Mesothelial cell of epicardium (in vitro differentiated cells): ENCODE measurements at regions not wholly inside any gene's neighbourhood (a gene's known extent, or its start where the extent isn't known, plus 50 kb on each side); places are given as distances from the start of the nearest gene placed in this dataset.

Source experiments
- DNase-seq, 2 experiments: peaks; one replicate each; pipeline ENCODE4 v3.0.0; 2021; ENCODE audit warnings: low spot score in 2 of 2; ENCODE audit not compliant: unreplicated experiment in 2 of 2
- H3K27ac Mint-ChIP-seq: 2 replicates; pipeline ENCODE4 v1.8.0; 2021; ENCODE audit warnings: mixed read lengths
- H3K27me3 Mint-ChIP-seq: 2 replicates; pipeline ENCODE4 v1.8.0; 2021; ENCODE audit warnings: low read depth, mixed read lengths
- H3K36me3 Mint-ChIP-seq: 2 replicates; pipeline ENCODE4 v1.8.0; 2021; ENCODE audit warnings: mixed read lengths
- H3K4me1 Mint-ChIP-seq: 2 replicates; pipeline ENCODE4 v1.8.0; 2021; ENCODE audit warnings: mixed read lengths
- H3K4me3 Mint-ChIP-seq: 2 replicates; pipeline ENCODE4 v1.8.0; 2021; ENCODE audit warnings: mild to moderate bottlenecking, moderate library complexity, mixed read lengths
- H3K9me3 Mint-ChIP-seq: 2 replicates; pipeline ENCODE4 v1.8.0; 2021; ENCODE audit warnings: mixed read lengths
- CTCF ChIP-seq: fragments of 200-600 bp; sonication (generic); IDR thresholded peaks from one replicate; pipeline ENCODE4 v1.5.0; 2021; ENCODE audit warnings: antibody characterized with exemption; ENCODE audit not compliant: unreplicated experiment

- no peak overlapping the region for H3K4me3 Mint-ChIP-seq
- TF ChIP-seq CTCF: no peak
Observed at GRCh38 chr1:193755441-193755840, 569.0 kb upstream of the B3GALT2 start.

GRCh38 chr1:193754732-193755427 lies 568.5 kb upstream of the B3GALT2 start:
- peaks cover 3% of the 10 kb centered on the region for H3K4me1 Mint-ChIP-seq
- DNase-seq: no peak
- H3K36me3 Mint-ChIP-seq: peaks cover 4% of the 10 kb centered on the region
- no peak for TF ChIP-seq CTCF
- H3K4me3 Mint-ChIP-seq: no peak overlapping the region
- peaks cover 17% of the 10 kb centered on the region for H3K9me3 Mint-ChIP-seq
- no peak overlapping the region for H3K27ac Mint-ChIP-seq
- H3K27me3 Mint-ChIP-seq: no peaks in the 10 kb centered on the region

More at GRCh38 chr1:193755441-193755840, 569.0 kb upstream of the B3GALT2 start:
- Mint-ChIP-seq H3K27me3 (no peaks in the 10 kb centered on the region), H3K4me1 (peaks cover 3% of the 10 kb centered on the region), H3K36me3 (peaks cover 4% of the 10 kb centered on the region), H3K27ac (no peak overlapping the region), H3K9me3 (peaks cover 17% of the 10 kb centered on the region)
- DNase-seq: no peak

GRCh38 chr1:193754151-193754550 lies 567.7 kb upstream of the B3GALT2 start:
- no peak for TF ChIP-seq CTCF
- no peak for DNase-seq
- peaks cover 3% of the 10 kb centered on the region for H3K4me1 Mint-ChIP-seq
- H3K27ac Mint-ChIP-seq: no peak overlapping the region
- peaks cover 4% of the 10 kb centered on the region for H3K36me3 Mint-ChIP-seq
- no peaks in the 10 kb centered on the region for H3K27me3 Mint-ChIP-seq
- peaks cover 17% of the 10 kb centered on the region for H3K9me3 Mint-ChIP-seq
- H3K4me3 Mint-ChIP-seq: no peak overlapping the region

GRCh38 chr1:193753038-193753756 lies 566.8 kb upstream of the B3GALT2 start:
- TF ChIP-seq CTCF: no peak
- no peak for DNase-seq
- H3K27ac Mint-ChIP-seq: no peak overlapping the region
- H3K9me3 Mint-ChIP-seq: peaks cover 17% of the 10 kb centered on the region
- H3K4me3 Mint-ChIP-seq: no peak overlapping the region
- H3K27me3 Mint-ChIP-seq: no peaks in the 10 kb centered on the region
- peaks cover 4% of the 10 kb centered on the region for H3K36me3 Mint-ChIP-seq
- peaks cover 3% of the 10 kb centered on the region for H3K4me1 Mint-ChIP-seq

GRCh38 chr1:193749868-193750267 lies 563.5 kb upstream of the B3GALT2 start:
- Mint-ChIP-seq H3K9me3 (no peaks in the 10 kb centered on the region), H3K27ac (no peak overlapping the region), H3K4me3 (no peak overlapping the region), H3K4me1 (peaks cover 3% of the 10 kb centered on the region), H3K27me3 (no peaks in the 10 kb centered on the region), H3K36me3 (no peaks in the 10 kb centered on the region)
- DNase-seq: no peak
- no peak for TF ChIP-seq CTCF
